Dendritic cell treated with granulocyte-macrophage colony-stimulating factor and Interleukin-4, amounts not matched to agents 40 ng/mL and 50 ng/mL, for 4 days (primary cell): ENCODE measurements at regions not wholly inside any gene's neighbourhood (a gene's known extent, or its start where the extent isn't known, plus 50 kb on each side); places are given as distances from the start of the nearest gene placed in this dataset.

Source experiments
- H3K27ac Mint-ChIP-seq: one replicate; pipeline ENCODE4 v1.8.0; 2022; ENCODE audit warnings: mild to moderate bottlenecking, mixed read lengths
- H3K27me3 Mint-ChIP-seq: one replicate; pipeline ENCODE4 v1.8.0; 2022; ENCODE audit warnings: mild to moderate bottlenecking, mixed read lengths
- H3K36me3 Mint-ChIP-seq: one replicate; pipeline ENCODE4 v1.8.0; 2022; ENCODE audit warnings: low read depth, mixed read lengths
- H3K4me1 Mint-ChIP-seq: one replicate; pipeline ENCODE4 v1.8.0; 2022; ENCODE audit warnings: low read depth, mixed read lengths
- H3K4me3 Mint-ChIP-seq: one replicate; pipeline ENCODE4 v1.8.0; 2022; ENCODE audit warnings: mild to moderate bottlenecking, moderate library complexity, mixed read lengths
- H3K9me3 Mint-ChIP-seq: one replicate; pipeline ENCODE4 v1.8.0; 2022; ENCODE audit warnings: mixed read lengths
- intact Hi-C: fragments of 100-400 bp; cut with micrococcal nuclease; formaldehyde crosslinking; loops from one replicate; pipeline ENCODE4 v1.15.0; 2022

- H3K27ac Mint-ChIP-seq = no peak overlapping the region
- no peaks in the 10 kb centered on the region for H3K36me3 Mint-ChIP-seq
- peaks cover 3% of the 10 kb centered on the region for H3K27me3 Mint-ChIP-seq
- no peaks in the 10 kb centered on the region for H3K9me3 Mint-ChIP-seq
- intact Hi-C loops = no loop called here
- H3K4me1 Mint-ChIP-seq = no peaks in the 10 kb centered on the region
- H3K4me3 Mint-ChIP-seq = no peak overlapping the region
These were observed 87.3 kb upstream of the ROPN1 start for GRCh38 chr3:124078953-124079911.

GRCh38 chr3:124079912-124080276 lies 88.0 kb upstream of the ROPN1 start:
- no peak overlapping the region for H3K27ac Mint-ChIP-seq
- H3K9me3 Mint-ChIP-seq = no peaks in the 10 kb centered on the region
- no peak overlapping the region for H3K4me3 Mint-ChIP-seq
- peaks cover 3% of the 10 kb centered on the region for H3K27me3 Mint-ChIP-seq
- no peaks in the 10 kb centered on the region for H3K36me3 Mint-ChIP-seq
- no peaks in the 10 kb centered on the region for H3K4me1 Mint-ChIP-seq
- intact Hi-C loops = no loop called here

GRCh38 chr3:124082343-124082742 lies 90.4 kb upstream of the ROPN1 start:
- Mint-ChIP-seq H3K36me3 (no peaks in the 10 kb centered on the region), H3K27ac (no peak overlapping the region), H3K27me3 (peaks cover 3% of the 10 kb centered on the region), H3K4me3 (no peak overlapping the region), H3K4me1 (no peaks in the 10 kb centered on the region), H3K9me3 (no peaks in the 10 kb centered on the region)
- intact Hi-C loops = no loop called here

DNA sequence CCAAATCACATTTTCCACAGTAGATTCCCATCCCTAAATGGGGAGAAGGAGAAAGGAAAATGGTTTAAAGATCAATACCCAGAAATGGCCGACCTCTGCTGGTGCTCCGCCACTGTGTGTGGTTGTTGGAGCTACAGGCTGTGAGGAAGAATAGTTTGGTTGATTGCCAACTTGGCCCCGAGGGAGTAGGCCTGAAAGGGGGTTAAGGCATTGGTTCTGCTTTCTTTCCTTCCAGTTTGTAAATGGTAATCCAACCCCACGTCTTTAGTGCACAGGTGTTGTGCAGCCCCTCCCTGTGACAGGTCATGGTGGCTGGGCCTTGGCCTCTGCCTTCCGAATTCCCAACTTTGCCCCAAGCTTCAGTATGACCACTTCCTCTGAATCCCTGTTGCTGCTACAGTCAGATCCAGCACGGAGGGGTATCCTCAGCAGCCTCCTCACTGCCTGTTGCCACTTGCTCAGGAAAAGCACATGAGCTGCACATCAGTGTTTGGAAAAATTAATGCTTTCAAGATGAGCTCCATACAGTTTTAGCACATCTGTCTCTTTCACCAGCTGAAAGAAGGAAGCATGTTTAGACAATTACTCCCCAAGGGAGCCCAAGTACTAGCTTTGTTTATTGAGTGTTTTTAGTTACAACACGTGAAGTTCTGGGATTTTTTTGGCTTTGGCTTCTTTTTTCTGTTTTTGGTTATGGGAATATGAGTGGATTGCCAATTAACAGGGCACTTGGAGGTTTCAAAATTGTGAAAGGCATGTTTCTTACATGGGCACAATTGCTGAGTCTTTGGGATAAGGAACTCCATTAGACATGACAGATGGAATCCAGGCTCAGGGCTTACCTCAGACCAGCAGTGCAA lies 92.3 kb upstream of the ROPN1 start:
- intact Hi-C loops = no loop called here
- no peaks in the 10 kb centered on the region for H3K9me3 Mint-ChIP-seq
- no peaks in the 10 kb centered on the region for H3K27me3 Mint-ChIP-seq
- no peak overlapping the region for H3K27ac Mint-ChIP-seq
- no peaks in the 10 kb centered on the region for H3K36me3 Mint-ChIP-seq
- H3K4me3 Mint-ChIP-seq = no peak overlapping the region
- H3K4me1 Mint-ChIP-seq = no peaks in the 10 kb centered on the region

DNA sequence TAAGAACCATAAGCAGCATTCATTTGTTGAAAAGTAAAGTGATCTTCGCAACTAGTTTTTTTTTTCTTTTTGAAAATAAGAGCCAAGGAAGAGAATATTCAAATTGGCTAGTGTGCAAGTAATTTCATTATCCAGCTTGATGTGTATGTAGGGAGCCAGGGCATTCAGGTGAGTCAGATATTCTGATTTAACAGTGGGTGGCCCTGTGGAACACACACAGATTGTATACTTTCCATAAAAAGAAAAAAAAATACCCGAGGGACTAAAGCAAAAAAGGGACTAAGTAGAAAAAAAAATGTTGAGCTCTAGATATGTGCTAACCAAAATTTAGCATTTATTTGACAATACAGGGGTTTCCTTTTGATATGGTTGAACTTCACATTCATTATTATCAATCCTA lies 96.9 kb upstream of the ROPN1 start:
- no peaks in the 10 kb centered on the region for H3K4me1 Mint-ChIP-seq
- no peaks in the 10 kb centered on the region for H3K9me3 Mint-ChIP-seq
- intact Hi-C loops = no loop called here
- H3K27ac Mint-ChIP-seq = no peak overlapping the region
- H3K36me3 Mint-ChIP-seq = no peaks in the 10 kb centered on the region
- peaks cover 4% of the 10 kb centered on the region for H3K27me3 Mint-ChIP-seq
- H3K4me3 Mint-ChIP-seq = no peak overlapping the region

GRCh38 chr3:124089214-124089613 lies 97.3 kb upstream of the ROPN1 start:
- intact Hi-C loops = no loop called here
- H3K27ac Mint-ChIP-seq = no peak overlapping the region
- no peaks in the 10 kb centered on the region for H3K9me3 Mint-ChIP-seq
- H3K27me3 Mint-ChIP-seq = peaks cover 4% of the 10 kb centered on the region
- no peaks in the 10 kb centered on the region for H3K4me1 Mint-ChIP-seq
- no peaks in the 10 kb centered on the region for H3K36me3 Mint-ChIP-seq
- no peak overlapping the region for H3K4me3 Mint-ChIP-seq

DNA sequence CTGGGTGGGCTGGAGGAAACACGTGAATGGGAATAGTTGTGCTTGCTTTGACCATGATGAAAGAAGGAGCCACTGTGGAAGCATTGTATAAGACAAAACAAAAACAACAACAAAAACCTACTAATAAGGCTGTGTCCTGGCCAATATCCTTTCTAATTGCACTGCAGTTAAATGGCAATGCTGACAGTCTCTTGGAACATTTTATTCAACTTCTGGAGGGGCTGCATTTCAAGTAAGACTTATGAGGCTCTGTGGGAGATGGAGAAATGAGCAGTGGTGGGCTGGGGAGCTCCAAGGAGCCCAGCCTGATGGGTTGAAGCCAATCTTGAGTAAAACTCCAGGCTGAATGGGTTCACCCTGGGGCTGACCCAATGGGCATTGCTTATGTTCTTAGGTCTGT lies 99.8 kb upstream of the ROPN1 start:
- H3K9me3 Mint-ChIP-seq = no peaks in the 10 kb centered on the region
- H3K4me3 Mint-ChIP-seq = no peak overlapping the region
- peaks cover 8% of the 10 kb centered on the region for H3K27me3 Mint-ChIP-seq
- no peak overlapping the region for H3K27ac Mint-ChIP-seq
- no peaks in the 10 kb centered on the region for H3K36me3 Mint-ChIP-seq
- intact Hi-C loops = no loop called here
- no peaks in the 10 kb centered on the region for H3K4me1 Mint-ChIP-seq

GRCh38 chr3:124092811-124093210 lies 100.9 kb upstream of the ROPN1 start:
- no peak overlapping the region for H3K27ac Mint-ChIP-seq

GRCh38 chr3:124094496-124094895 lies 102.6 kb upstream of the ROPN1 start:
- H3K36me3 Mint-ChIP-seq = no peaks in the 10 kb centered on the region
- H3K9me3 Mint-ChIP-seq = no peaks in the 10 kb centered on the region
- H3K4me1 Mint-ChIP-seq = no peaks in the 10 kb centered on the region
- peaks cover 9% of the 10 kb centered on the region for H3K27me3 Mint-ChIP-seq
- no peak overlapping the region for H3K27ac Mint-ChIP-seq
- intact Hi-C loops = no loop called here
- H3K4me3 Mint-ChIP-seq = no peak overlapping the region

More at GRCh38 chr3:124092811-124093210, 100.9 kb upstream of the ROPN1 start:
- Mint-ChIP-seq H3K36me3 (no peaks in the 10 kb centered on the region), H3K4me3 (no peak overlapping the region), H3K4me1 (no peaks in the 10 kb centered on the region), H3K27me3 (peaks cover 8% of the 10 kb centered on the region), H3K9me3 (no peaks in the 10 kb centered on the region)
- intact Hi-C loops = no loop called here

- Mint-ChIP-seq H3K9me3 (no peaks in the 10 kb centered on the region), H3K27me3 (peaks cover 6% of the 10 kb centered on the region)
- intact Hi-C loops = no loop called here
These were observed 105.6 kb upstream of the ROPN1 start for GRCh38 chr3:124097362-124098131.

GRCh38 chr3:124101643-124102042 lies 109.7 kb upstream of the ROPN1 start:
- Mint-ChIP-seq H3K9me3 (no peaks in the 10 kb centered on the region), H3K4me3 (no peak overlapping the region), H3K36me3 (no peaks in the 10 kb centered on the region), H3K27ac (no peak overlapping the region), H3K27me3 (peaks cover 1% of the 10 kb centered on the region), H3K4me1 (no peaks in the 10 kb centered on the region)
- intact Hi-C loops = no loop called here

More at GRCh38 chr3:124097362-124098131, 105.6 kb upstream of the ROPN1 start:
- Mint-ChIP-seq H3K4me3 (no peak overlapping the region), H3K36me3 (no peaks in the 10 kb centered on the region), H3K4me1 (no peaks in the 10 kb centered on the region), H3K27ac (no peak overlapping the region)

- intact Hi-C loops = no loop called here
- H3K27me3 Mint-ChIP-seq = no peaks in the 10 kb centered on the region
- H3K36me3 Mint-ChIP-seq = no peaks in the 10 kb centered on the region
- no peak overlapping the region for H3K27ac Mint-ChIP-seq
- no peaks in the 10 kb centered on the region for H3K4me1 Mint-ChIP-seq
- H3K9me3 Mint-ChIP-seq = peaks cover 8% of the 10 kb centered on the region
- no peak overlapping the region for H3K4me3 Mint-ChIP-seq
These were observed 115.4 kb upstream of the ROPN1 start for GRCh38 chr3:124107104-124107890.

DNA sequence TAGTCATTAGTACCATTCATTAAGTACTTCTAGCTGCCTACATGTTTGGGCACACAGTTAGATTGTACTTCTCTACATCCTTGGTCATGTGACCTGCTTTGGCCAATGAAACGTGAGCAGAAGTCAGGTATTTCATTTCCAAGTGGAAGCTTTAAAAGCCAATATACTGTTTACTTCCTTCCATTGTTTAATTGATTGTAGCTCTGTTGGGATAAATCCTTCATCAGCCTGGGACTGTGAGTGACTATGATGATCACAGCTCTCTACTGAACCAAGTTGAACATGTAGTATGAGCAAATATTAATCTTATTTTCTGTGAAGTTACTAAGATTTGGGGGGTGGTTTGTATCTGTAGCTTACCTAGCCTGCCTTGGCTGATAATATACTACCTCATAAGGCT lies 116.5 kb upstream of the ROPN1 start:
- H3K27me3 Mint-ChIP-seq = no peaks in the 10 kb centered on the region
- H3K27ac Mint-ChIP-seq = no peak overlapping the region
- no peak overlapping the region for H3K4me3 Mint-ChIP-seq
- no peaks in the 10 kb centered on the region for H3K36me3 Mint-ChIP-seq
- peaks cover 8% of the 10 kb centered on the region for H3K9me3 Mint-ChIP-seq
- intact Hi-C loops = no loop called here
- no peaks in the 10 kb centered on the region for H3K4me1 Mint-ChIP-seq
